ENCODE measurements at regions not wholly inside any gene's neighbourhood (a gene's known extent, or its start where the extent isn't known, plus 50 kb on each side); places are given as distances from the start of the nearest gene placed in this dataset.

- TF ChIP-seq CTCF (IDR thresholded peaks at IDR 0.05; ENCODE audit: insufficient read depth, low read depth, low read length): no peak
- no peak for TF ChIP-seq EZH2 (IDR thresholded peaks at IDR 0.05; ENCODE audit: insufficient read depth, low read length)
Observed at GRCh38 chr15:47409038-47409437, 308.3 kb upstream of the SEMA6D start.

Data from astrocyte (in vitro differentiated cells and primary cell).